ENCODE measurements at regions not wholly inside any gene's neighbourhood (a gene's known extent, or its start where the extent isn't known, plus 50 kb on each side); places are given as distances from the start of the nearest gene placed in this dataset.
A peak's percentile ranks its signal among the peaks of the same experiment; 100 is the strongest.

- no peaks in the 10 kb centered on the region for H3K27me3 ChIP-seq
- no peak overlapping the region for H3K4me3 ChIP-seq
- peak overlapping the region in 2 of 4 donors; percentile 11 to 86 for H3K27ac ChIP-seq
- TF ChIP-seq POLR2A (IDR thresholded peaks at IDR 0.05) (no peak), EP300 (IDR thresholded peaks at IDR 0.05) (no peak), CTCF (IDR thresholded peaks at IDR 0.05) (no peak)
- peaks cover 0 to 80% (median 52%) of the 10 kb centered on the region in 4 donors for H3K4me1 ChIP-seq
- 94 to 95% methylated on average over 4 of the region's 4 CpGs for WGBS, 2 donors
- no peaks in the 10 kb centered on the region for H3K9me3 ChIP-seq
- H3K36me3 ChIP-seq = no peaks in the 10 kb centered on the region
- DNase-seq (ENCODE audit: low spot score in 2 of 2) = no peak
These were observed 71.8 kb upstream of the NPAS1 start for GRCh38 chr19:46947866-46948265.

- WGBS, 2 donors = 54 to 58% methylated on average over 7 of the region's 7 CpGs
- Histone ChIP-seq H3K27ac (peak overlapping the region in 2 of 4 donors; percentile 19 to 40), H3K4me3 (no peak overlapping the region), H3K9me3 (no peaks in the 10 kb centered on the region), H3K4me1 (peaks cover 0 to 69% (median 51%) of the 10 kb centered on the region in 4 donors), H3K36me3 (no peaks in the 10 kb centered on the region), H3K27me3 (no peaks in the 10 kb centered on the region)
- no peak for DNase-seq (ENCODE audit: low spot score in 2 of 2)
- TF ChIP-seq EP300 (IDR thresholded peaks at IDR 0.05) (no peak), POLR2A (IDR thresholded peaks at IDR 0.05) (no peak), CTCF (IDR thresholded peaks at IDR 0.05) (no peak)
These were observed 69.0 kb upstream of the NPAS1 start for GRCh38 chr19:46950526-46951170.

GRCh38 chr19:46951171-46951986, 68.3 kb upstream of the NPAS1 start:
- Histone ChIP-seq H3K27ac (peak overlapping the region in 3 of 4 donors; percentile 19 to 40 (median 23)), H3K4me3 (no peak overlapping the region), H3K4me1 (peaks cover 0 to 65% (median 44%) of the 10 kb centered on the region in 4 donors), H3K27me3 (no peaks in the 10 kb centered on the region), H3K9me3 (no peaks in the 10 kb centered on the region), H3K36me3 (no peaks in the 10 kb centered on the region)
- WGBS, 2 donors = 53 to 54% methylated on average over 8 of the region's 8 CpGs
- no peak for TF ChIP-seq POLR2A (IDR thresholded peaks at IDR 0.05)
- no peak for TF ChIP-seq EP300 (IDR thresholded peaks at IDR 0.05)
- no peak for TF ChIP-seq CTCF (IDR thresholded peaks at IDR 0.05)
- DNase-seq (ENCODE audit: low spot score in 2 of 2) = no peak

- Histone ChIP-seq H3K27ac (no peak overlapping the region), H3K27me3 (no peaks in the 10 kb centered on the region), H3K9me3 (no peaks in the 10 kb centered on the region), H3K4me3 (no peak overlapping the region), H3K36me3 (no peaks in the 10 kb centered on the region), H3K4me1 (peaks cover 0 to 56% (median 38%) of the 10 kb centered on the region in 4 donors)
- no peak for DNase-seq (ENCODE audit: low spot score in 2 of 2)
- 93 to 97% methylated on average over 5 of the region's 5 CpGs for WGBS, 2 donors
- no peak for TF ChIP-seq EP300 (IDR thresholded peaks at IDR 0.05)
- no peak for TF ChIP-seq CTCF (IDR thresholded peaks at IDR 0.05)
- no peak for TF ChIP-seq POLR2A (IDR thresholded peaks at IDR 0.05)
These were observed 66.8 kb upstream of the NPAS1 start for GRCh38 chr19:46952874-46953273.

DNA sequence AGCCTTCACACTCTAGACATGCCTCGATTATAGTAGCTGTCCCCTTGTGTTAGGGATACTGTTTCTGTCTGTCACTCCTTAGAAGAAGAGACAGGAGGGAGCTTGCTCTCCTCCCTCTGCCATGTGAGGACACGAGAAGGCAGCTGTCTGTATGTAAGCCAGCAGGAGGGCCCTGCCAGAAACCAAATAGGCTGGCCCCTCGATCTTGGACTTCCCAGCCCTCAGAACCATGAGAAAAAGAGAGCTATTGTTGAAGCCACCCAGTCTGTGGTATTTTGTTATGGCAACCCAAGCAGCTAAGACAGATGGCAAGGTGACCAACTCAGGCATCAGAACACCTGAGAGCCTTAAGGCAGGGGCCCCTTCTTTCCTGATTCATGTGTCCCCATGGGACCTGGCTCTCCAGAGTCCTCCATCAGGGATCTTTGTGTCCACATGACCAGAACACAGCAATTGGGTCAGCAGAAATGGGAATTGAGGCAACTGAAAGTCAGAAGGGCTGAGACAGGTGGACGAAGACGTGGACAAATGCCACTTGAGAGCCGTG, 65.6 kb upstream of the NPAS1 start:
- Histone ChIP-seq H3K4me1 (peaks cover 0 to 62% (median 43%) of the 10 kb centered on the region in 4 donors), H3K4me3 (no peak overlapping the region), H3K27me3 (no peaks in the 10 kb centered on the region), H3K27ac (peak overlapping the region in 3 of 4 donors; percentile 5 to 71 (median 55)), H3K36me3 (no peaks in the 10 kb centered on the region), H3K9me3 (no peaks in the 10 kb centered on the region)
- WGBS, 2 donors = 70 to 79% methylated on average over 6 of the region's 6 CpGs
- TF ChIP-seq POLR2A (IDR thresholded peaks at IDR 0.05) (no peak), CTCF (IDR thresholded peaks at IDR 0.05) (no peak), EP300 (IDR thresholded peaks at IDR 0.05) (no peak)
- no peak for DNase-seq (ENCODE audit: low spot score in 2 of 2)
